NAMALWA (cell line): ENCODE measurements at regions not wholly inside any gene's neighbourhood (a gene's known extent, or its start where the extent isn't known, plus 50 kb on each side); places are given as distances from the start of the nearest gene placed in this dataset.
"Not testable (repeated sequence)": the region's sequence is repeated elsewhere in the genome, so short reads cannot be mapped to it uniquely, and the experiment has no call there.

Source experiments
- DNase-seq: peaks from one replicate; pipeline ENCODE4 v3.0.0-alpha.2; 2015; ENCODE audit warnings: low spot score

- DNase-seq = no peak
Observed at GRCh38 chr6:166806217-166806838, 150.0 kb downstream of the RNASET2 start.

- no peak for DNase-seq
Observed at GRCh38 chr6:166803471-166803870, 152.9 kb downstream of the RNASET2 start.

GRCh38 chr6:166802401-166802800 lies 153.9 kb downstream of the RNASET2 start:
- no peak for DNase-seq

- DNase-seq = no peak
Observed at GRCh38 chr6:166800137-166800536, 156.2 kb downstream of the RNASET2 start.

GRCh38 chr6:166798652-166799051 lies 157.7 kb downstream of the RNASET2 start:
- DNase-seq = no peak

GRCh38 chr6:166796610-166797009 lies 159.7 kb downstream of the RNASET2 start:
- DNase-seq = no peak

- DNase-seq = no peak
Observed at GRCh38 chr6:166795879-166796278, 160.5 kb downstream of the RNASET2 start.

GRCh38 chr6:166790808-166791207 lies 163.8 kb upstream of the RPS6KA2 start:
- not testable (repeated sequence) for DNase-seq

- not testable (repeated sequence) for DNase-seq
Observed at GRCh38 chr6:166788846-166789529, 161.9 kb upstream of the RPS6KA2 start.

GRCh38 chr6:166786704-166787293 lies 159.7 kb upstream of the RPS6KA2 start:
- peak; percentile 77 for DNase-seq

GRCh38 chr6:166785131-166785530 lies 158.1 kb upstream of the RPS6KA2 start:
- DNase-seq = no peak

- no peak for DNase-seq
Observed at GRCh38 chr6:166784691-166785090, 157.6 kb upstream of the RPS6KA2 start.

GRCh38 chr6:166782520-166782919 lies 155.5 kb upstream of the RPS6KA2 start:
- no peak for DNase-seq

GRCh38 chr6:166781331-166781730 lies 154.3 kb upstream of the RPS6KA2 start:
- DNase-seq = no peak

GRCh38 chr6:166779963-166780683 lies 153.1 kb upstream of the RPS6KA2 start:
- no peak for DNase-seq

- DNase-seq = no peak
Observed at GRCh38 chr6:166779381-166779780, 152.3 kb upstream of the RPS6KA2 start.

- no peak for DNase-seq
Observed at GRCh38 chr6:166778776-166779175, 151.7 kb upstream of the RPS6KA2 start.

- no peak for DNase-seq
Observed at GRCh38 chr6:166778046-166778445, 151.0 kb upstream of the RPS6KA2 start.

- DNase-seq = no peak
Observed at GRCh38 chr6:166777096-166777630, 150.1 kb upstream of the RPS6KA2 start.

GRCh38 chr6:166776571-166776970 lies 149.5 kb upstream of the RPS6KA2 start:
- DNase-seq = no peak

- DNase-seq = no peak
Observed at GRCh38 chr6:166775923-166776220, 148.8 kb upstream of the RPS6KA2 start.

GRCh38 chr6:166775180-166775922 lies 148.3 kb upstream of the RPS6KA2 start:
- DNase-seq = peak; percentile 86
